A673 (cell line): ENCODE measurements at regions not wholly inside any gene's neighbourhood (a gene's known extent, or its start where the extent isn't known, plus 50 kb on each side); places are given as distances from the start of the nearest gene placed in this dataset.

ENCODE experiments used
- BruUV-seq: library from RNA; stranded (reverse); fragments of 400-500 nt; replicated peaks from 2 replicates; lab custom pipeline; 2021; lab: Mats Ljungman, UMichigan
- CTCF ChIA-PET: fragments of 300-600 bp; sonication (Branson Sonifier 250); formaldehyde crosslinking; loops from one replicate; lab custom pipeline; 2022; ENCODE audit warnings: antibody characterized with exemption; lab: Charles Lee
- POLR2A ChIA-PET: fragments of 300-600 bp; sonication (Branson Sonifier 250); formaldehyde crosslinking; loops from one replicate; lab custom pipeline; 2022; ENCODE audit warnings: antibody characterized with exemption; ENCODE audit not compliant: low non-redundant PET; lab: Charles Lee
- DNase-seq: peaks from one replicate; pipeline ENCODE4 v3.0.0-alpha.2; 2015; ENCODE audit warnings: low spot score
- H3K27ac ChIP-seq: fragments of 200-600 bp; sonication (generic); 2 replicates; pipeline ENCODE4 v1.5.1; 2016; ENCODE audit warnings: mixed run types, low read depth, mild to moderate bottlenecking, mixed read lengths, antibody characterized with exemption, low read length; ENCODE audit not compliant: poor library complexity, severe bottlenecking
- H3K27me3 ChIP-seq: fragments of 200-600 bp; sonication (generic); replicated peaks from 2 replicates; pipeline ENCODE4 v1.6.1; 2017; ENCODE audit warnings: mixed run types, low read depth, mild to moderate bottlenecking, mixed read lengths, antibody characterized with exemption, low read length; ENCODE audit not compliant: insufficient read depth, poor library complexity
- H3K36me3 ChIP-seq: fragments of 200-600 bp; sonication (generic); 2 replicates; pipeline ENCODE4 v1.6.1; 2016; ENCODE audit warnings: mixed run types, mild to moderate bottlenecking, mixed read lengths, antibody characterized with exemption, low read length; ENCODE audit not compliant: insufficient read depth, poor library complexity, severe bottlenecking
- H3K4me1 ChIP-seq: fragments of 200-600 bp; sonication (generic); 2 replicates; pipeline ENCODE4 v1.6.1; 2017; ENCODE audit warnings: mixed run types, mild to moderate bottlenecking, mixed read lengths, antibody characterized with exemption, low read length; ENCODE audit not compliant: insufficient read depth, poor library complexity, severe bottlenecking
- H3K4me3 ChIP-seq: fragments of 200-600 bp; sonication (generic); 2 replicates; pipeline ENCODE4 v1.5.1; 2016; ENCODE audit warnings: low read depth, mixed run types, mild to moderate bottlenecking, mixed read lengths, low read length; ENCODE audit not compliant: poor library complexity, severe bottlenecking
- H3K9me3 ChIP-seq: fragments of 200-600 bp; sonication (generic); 2 replicates; pipeline ENCODE4 v1.6.1; 2016; ENCODE audit warnings: mixed run types, low read depth, mild to moderate bottlenecking, mixed read lengths, antibody characterized with exemption, low read length; ENCODE audit not compliant: poor library complexity, severe bottlenecking
- EZH2 ChIP-seq: fragments of 200-600 bp; sonication (generic); IDR thresholded peaks from 2 replicates; pipeline ENCODE4 v1.6.1; 2017; ENCODE audit warnings: borderline replicate concordance, low read depth, mild to moderate bottlenecking, mixed read lengths, antibody characterized with exemption, low read length; ENCODE audit not compliant: poor library complexity, severe bottlenecking
- intact Hi-C: fragments of 100-400 bp; cut with micrococcal nuclease; formaldehyde crosslinking; loops from one replicate; pipeline ENCODE4 v1.10.0; 2022; ENCODE audit not compliant: unreplicated experiment
- TF ChIP-seq, protein P1 (sequence below): fragments of 300-800, 200-600 bp; sonication (generic); conservative IDR thresholded peaks from 2 replicates; pipeline ENCODE4 v1.5.1; 2017; ENCODE audit warnings: low read depth, mild to moderate bottlenecking, antibody characterized with exemption, low read length, moderate library complexity, mixed read lengths

DNA sequence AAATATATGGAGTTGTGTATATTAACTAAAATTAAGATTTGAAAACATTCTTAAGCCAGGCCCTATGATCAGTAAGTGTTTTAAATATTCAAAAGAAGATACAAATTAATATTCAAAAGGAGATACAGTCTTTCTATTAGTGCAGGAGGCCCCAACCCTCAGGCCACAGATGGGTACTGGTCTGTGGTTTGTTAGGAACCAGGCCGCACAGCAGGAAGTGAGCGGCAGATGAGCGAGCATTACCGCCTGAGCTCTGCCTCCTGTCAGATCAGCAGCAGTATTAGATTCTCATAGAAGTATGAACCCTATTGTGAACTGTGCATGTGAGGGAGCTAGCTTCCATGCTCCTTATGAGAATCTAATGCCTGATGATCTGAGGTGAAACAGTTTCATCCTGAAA lies 232.9 kb downstream of the FOXO1 start:
- Histone ChIP-seq H3K27ac (no peak overlapping the region), H3K4me3 (no peak overlapping the region), H3K36me3 (no peaks in the 10 kb centered on the region), H3K27me3 (no peaks in the 10 kb centered on the region), H3K4me1 (no peaks in the 10 kb centered on the region), H3K9me3 (no peaks in the 10 kb centered on the region)
- no peak for DNase-seq
- BruUV-seq: no TSS peak
- CTCF ChIA-PET: no interaction called here
- intact Hi-C loops: no loop called here
- POLR2A ChIA-PET: no interaction called here
- TF ChIP-seq, protein P1, sequence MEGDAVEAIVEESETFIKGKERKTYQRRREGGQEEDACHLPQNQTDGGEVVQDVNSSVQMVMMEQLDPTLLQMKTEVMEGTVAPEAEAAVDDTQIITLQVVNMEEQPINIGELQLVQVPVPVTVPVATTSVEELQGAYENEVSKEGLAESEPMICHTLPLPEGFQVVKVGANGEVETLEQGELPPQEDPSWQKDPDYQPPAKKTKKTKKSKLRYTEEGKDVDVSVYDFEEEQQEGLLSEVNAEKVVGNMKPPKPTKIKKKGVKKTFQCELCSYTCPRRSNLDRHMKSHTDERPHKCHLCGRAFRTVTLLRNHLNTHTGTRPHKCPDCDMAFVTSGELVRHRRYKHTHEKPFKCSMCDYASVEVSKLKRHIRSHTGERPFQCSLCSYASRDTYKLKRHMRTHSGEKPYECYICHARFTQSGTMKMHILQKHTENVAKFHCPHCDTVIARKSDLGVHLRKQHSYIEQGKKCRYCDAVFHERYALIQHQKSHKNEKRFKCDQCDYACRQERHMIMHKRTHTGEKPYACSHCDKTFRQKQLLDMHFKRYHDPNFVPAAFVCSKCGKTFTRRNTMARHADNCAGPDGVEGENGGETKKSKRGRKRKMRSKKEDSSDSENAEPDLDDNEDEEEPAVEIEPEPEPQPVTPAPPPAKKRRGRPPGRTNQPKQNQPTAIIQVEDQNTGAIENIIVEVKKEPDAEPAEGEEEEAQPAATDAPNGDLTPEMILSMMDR: no peak
- no peak for TF ChIP-seq EZH2

DNA sequence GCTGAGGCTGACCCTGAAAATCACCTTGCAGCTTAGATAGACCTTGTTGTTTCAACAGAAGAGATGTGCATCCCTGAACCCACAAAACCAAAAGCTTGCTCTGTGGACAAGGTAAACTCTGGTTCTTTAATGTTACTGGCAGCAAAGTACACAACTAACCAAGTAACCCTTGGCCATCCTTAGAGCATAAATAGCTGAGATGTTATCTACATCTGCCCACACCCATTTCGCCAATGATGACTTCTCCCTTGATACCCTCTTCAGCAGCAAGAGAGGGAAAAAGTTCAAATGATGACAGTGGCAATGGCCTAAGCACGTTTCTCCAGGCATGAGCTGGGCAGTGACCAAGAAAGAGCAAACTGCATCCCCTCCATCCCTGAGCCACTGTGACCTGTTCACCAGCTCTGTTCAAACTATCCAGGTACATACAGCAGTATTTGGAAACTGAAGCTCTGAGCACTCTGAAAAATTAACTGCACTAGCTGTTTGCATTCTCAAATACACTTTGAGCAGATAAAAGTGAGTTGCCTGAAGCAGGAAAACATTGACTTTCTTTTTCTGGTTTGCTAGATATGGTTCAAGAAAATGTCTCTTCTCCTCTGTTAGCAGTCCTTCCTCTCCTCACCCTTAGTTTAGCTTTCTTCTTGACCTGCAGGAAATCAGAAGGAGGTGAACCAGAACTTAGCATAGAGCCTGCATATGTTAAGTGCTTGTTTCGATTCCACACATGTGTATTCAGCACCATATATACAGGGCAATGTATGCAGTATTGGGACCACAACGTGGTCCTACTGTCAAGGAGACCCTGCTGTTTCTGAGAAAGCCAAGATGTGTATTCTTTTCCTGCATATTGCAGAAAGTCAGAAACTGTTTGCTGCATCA lies 231.7 kb downstream of the FOXO1 start:
- ChIA-PET POLR2A (no interaction called here), CTCF (no interaction called here)
- Histone ChIP-seq H3K4me3 (no peak overlapping the region), H3K4me1 (no peaks in the 10 kb centered on the region), H3K9me3 (no peaks in the 10 kb centered on the region), H3K27ac (no peak overlapping the region), H3K27me3 (no peaks in the 10 kb centered on the region), H3K36me3 (no peaks in the 10 kb centered on the region)
- intact Hi-C loops: no loop called here
- BruUV-seq: no TSS peak
- no peak for TF ChIP-seq EZH2
- TF ChIP-seq, protein P1: no peak
- DNase-seq: no peak

DNA sequence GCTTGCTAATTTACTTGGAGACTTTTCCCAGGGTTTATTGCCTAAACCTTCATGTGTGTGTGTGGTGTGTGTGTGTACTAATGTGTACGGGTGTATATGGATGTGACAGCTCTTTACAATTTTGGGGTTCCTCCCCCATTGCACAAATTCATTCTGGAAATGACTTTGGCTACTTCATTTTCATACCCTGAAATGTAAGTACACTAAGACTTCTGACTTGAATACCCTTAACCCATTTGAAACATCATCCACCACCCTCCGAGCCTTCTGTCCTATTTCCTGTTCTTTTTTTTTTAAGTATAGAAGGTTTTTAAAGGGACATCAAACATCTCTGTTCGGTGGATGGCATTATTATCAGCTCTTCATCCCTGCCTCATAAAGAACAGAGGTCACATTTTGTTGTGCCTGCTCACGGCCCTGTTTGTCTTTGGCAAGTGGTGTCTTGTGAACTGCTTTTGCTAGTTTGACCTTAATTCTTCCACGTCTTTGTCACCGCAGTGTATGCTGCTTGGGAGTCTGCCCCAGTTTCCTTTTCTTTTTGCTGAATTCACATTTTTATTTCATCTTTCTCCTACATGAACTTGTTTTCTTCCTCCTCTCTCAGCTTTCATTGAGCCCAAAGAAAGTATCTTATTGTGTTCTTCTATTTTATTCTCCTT lies 228.3 kb downstream of the FOXO1 start:
- Histone ChIP-seq H3K27me3 (no peaks in the 10 kb centered on the region), H3K4me3 (no peak overlapping the region), H3K36me3 (no peaks in the 10 kb centered on the region), H3K9me3 (no peaks in the 10 kb centered on the region), H3K27ac (no peak overlapping the region), H3K4me1 (no peaks in the 10 kb centered on the region)
- CTCF ChIA-PET: no interaction called here
- BruUV-seq: no TSS peak
- no peak for DNase-seq
- TF ChIP-seq, protein P1: no peak
- TF ChIP-seq EZH2: no peak
- POLR2A ChIA-PET: no interaction called here
- intact Hi-C loops: no loop called here
